Right atrium auricular region (tissue), 2 donors: ENCODE measurements at regions not wholly inside any gene's neighbourhood (a gene's known extent, or its start where the extent isn't known, plus 50 kb on each side); places are given as distances from the start of the nearest gene placed in this dataset.

Experiments used
- DNase-seq: peaks from one replicate; pipeline ENCODE4 v3.0.0-alpha.2; 2019; ENCODE audit warnings: low spot score
- H3K27ac ChIP-seq, 2 donors: fragments of 200-600 bp; sonication (generic); 1 replicate in 1 of 2; 2 replicates in 1 of 2; pipeline ENCODE4 v1.5.1; 2016 to 2019
- H3K27me3 ChIP-seq, 2 donors: fragments of 200-600 bp; sonication (generic); one replicate each; pipeline versions ENCODE4 v1.5.1 to v1.6.0; 2017 to 2019
- H3K36me3 ChIP-seq: fragments of 200-600 bp; sonication (generic); one replicate; pipeline ENCODE4 v1.5.1; 2016
- H3K4me1 ChIP-seq, 2 donors: fragments of 200-600 bp; sonication (generic); one replicate each; pipeline versions ENCODE4 v1.5.1 to v1.6.0; 2017 to 2019
- H3K4me3 ChIP-seq, 2 donors: fragments of 200-600 bp; sonication (generic); 1 replicate in 1 of 2; 2 replicates in 1 of 2; pipeline ENCODE4 v1.5.1; 2017 to 2019; ENCODE audit warnings: mild to moderate bottlenecking in 1 of 2, moderate library complexity in 1 of 2
- H3K9me3 ChIP-seq, 2 donors: fragments of 200-600 bp; sonication (generic); one replicate each; pipeline ENCODE4 v1.5.1; 2019
- TF ChIP-seq, protein P1 (sequence below), 2 donors: fragments of 200-600 bp; sonication (generic); IDR thresholded peaks; one replicate each; pipeline ENCODE4 v1.5.1; 2019; ENCODE audit warnings: antibody characterized with exemption in 2 of 2

DNA sequence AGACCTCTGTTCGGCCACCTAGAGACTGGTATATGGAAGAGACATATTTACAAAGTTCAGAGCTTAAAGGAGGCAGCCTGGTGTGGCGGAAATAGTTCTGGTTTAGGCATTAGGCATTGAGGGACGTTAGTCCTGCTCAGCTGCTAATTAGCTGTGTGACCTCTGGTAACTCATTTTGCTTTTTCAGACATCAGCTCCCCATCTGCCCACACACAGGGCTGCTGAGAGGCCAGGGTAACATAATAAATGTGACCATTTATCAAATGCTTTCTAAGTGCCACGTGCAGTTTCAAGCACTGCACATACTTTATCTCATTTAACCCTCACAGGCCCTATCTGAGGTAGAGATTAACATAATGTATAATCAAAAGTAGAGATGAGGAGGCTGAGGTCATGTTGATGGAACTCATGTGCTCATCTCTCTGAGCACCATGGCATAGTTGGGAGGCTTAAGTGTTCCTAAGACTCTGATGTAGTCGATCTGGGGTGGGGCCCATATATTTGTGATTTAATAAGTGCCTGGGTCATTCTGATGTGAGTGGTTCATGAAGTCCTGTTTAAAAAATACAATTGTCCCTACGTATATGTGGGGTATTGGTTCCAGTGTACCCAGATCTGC, 267.2 kb upstream of the PLXNA2 start:
- Histone ChIP-seq H3K9me3 (no peaks in the 10 kb centered on the region), H3K4me3 (no peak overlapping the region), H3K27ac (no peak overlapping the region), H3K27me3 (no peaks in the 10 kb centered on the region), H3K4me1 (no peaks in the 10 kb centered on the region), H3K36me3 (no peaks in the 10 kb centered on the region)
- TF ChIP-seq, protein P1, sequence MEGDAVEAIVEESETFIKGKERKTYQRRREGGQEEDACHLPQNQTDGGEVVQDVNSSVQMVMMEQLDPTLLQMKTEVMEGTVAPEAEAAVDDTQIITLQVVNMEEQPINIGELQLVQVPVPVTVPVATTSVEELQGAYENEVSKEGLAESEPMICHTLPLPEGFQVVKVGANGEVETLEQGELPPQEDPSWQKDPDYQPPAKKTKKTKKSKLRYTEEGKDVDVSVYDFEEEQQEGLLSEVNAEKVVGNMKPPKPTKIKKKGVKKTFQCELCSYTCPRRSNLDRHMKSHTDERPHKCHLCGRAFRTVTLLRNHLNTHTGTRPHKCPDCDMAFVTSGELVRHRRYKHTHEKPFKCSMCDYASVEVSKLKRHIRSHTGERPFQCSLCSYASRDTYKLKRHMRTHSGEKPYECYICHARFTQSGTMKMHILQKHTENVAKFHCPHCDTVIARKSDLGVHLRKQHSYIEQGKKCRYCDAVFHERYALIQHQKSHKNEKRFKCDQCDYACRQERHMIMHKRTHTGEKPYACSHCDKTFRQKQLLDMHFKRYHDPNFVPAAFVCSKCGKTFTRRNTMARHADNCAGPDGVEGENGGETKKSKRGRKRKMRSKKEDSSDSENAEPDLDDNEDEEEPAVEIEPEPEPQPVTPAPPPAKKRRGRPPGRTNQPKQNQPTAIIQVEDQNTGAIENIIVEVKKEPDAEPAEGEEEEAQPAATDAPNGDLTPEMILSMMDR (IDR thresholded peaks at IDR 0.05), result no peak
- DNase-seq, result no peak

DNA sequence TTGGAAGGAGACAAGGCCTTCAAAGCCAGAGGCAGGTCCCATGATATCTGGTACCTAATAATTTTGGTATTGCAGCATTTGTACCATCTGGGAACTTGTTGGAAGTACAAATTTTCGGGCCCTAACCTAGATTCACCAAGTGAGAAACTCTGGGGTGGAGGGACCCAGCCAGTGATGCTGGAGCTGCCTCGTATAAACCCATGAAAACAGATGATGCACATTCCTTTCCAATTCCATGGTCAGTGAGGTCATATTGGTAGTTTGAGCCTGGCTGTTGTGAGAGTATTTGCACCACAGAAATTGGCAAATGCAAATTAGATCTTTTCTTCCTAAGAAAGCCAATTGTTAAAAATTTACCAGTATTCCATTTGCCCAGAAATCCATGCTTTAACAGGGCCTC, 269.6 kb upstream of the PLXNA2 start:
- DNase-seq, result peak; percentile 21
- Histone ChIP-seq H3K27ac (no peak overlapping the region), H3K27me3 (no peaks in the 10 kb centered on the region), H3K4me3 (no peak overlapping the region), H3K9me3 (no peaks in the 10 kb centered on the region), H3K4me1 (no peaks in the 10 kb centered on the region), H3K36me3 (no peaks in the 10 kb centered on the region)
- TF ChIP-seq, protein P1 (IDR thresholded peaks at IDR 0.05), result no peak

DNA sequence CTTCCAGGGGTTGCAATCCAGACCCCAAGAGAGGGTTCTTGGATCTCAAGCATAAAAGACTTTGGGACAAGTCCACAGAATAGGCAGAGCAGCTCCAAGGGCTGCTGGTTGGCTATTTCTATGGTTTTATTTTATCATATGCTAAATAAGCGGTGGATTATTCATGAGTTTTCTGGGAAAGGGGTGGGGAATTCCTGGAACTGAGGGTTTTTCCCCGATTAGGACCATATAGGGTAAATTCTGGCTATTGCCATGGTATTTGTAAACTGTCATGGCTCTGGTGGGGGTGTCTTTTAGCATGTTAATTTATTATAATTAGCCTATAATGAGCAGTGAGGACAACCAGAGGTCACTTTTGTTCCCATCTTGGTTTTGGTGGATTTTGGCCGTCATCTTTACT, 270.9 kb upstream of the PLXNA2 start:
- Histone ChIP-seq H3K4me1 (no peaks in the 10 kb centered on the region), H3K4me3 (no peak overlapping the region), H3K9me3 (no peaks in the 10 kb centered on the region), H3K27me3 (no peaks in the 10 kb centered on the region), H3K27ac (no peak overlapping the region), H3K36me3 (no peaks in the 10 kb centered on the region)
- no peak for DNase-seq
- TF ChIP-seq, protein P1 (IDR thresholded peaks at IDR 0.05), result no peak

DNA sequence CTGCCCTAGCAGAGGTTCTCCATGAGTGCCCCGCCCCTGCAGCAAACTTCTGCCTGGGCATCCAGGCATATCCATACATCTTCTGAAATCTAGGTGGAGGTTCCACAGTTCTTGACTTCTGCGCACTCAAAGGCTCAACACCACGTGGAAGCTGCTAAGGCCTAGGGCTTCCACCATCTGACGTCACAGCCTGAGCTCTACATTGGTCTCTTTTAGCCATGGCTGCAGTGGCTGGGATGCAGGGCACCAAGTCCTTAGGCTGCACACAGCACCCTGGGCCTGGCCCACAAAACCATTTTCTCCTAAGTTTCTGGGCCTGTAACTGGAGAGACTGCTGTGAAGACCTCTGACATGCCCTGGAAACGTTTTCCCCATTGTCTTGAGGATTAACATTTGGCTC, 272.6 kb upstream of the PLXNA2 start:
- Histone ChIP-seq H3K4me1 (no peaks in the 10 kb centered on the region), H3K4me3 (no peak overlapping the region), H3K9me3 (no peaks in the 10 kb centered on the region), H3K27me3 (no peaks in the 10 kb centered on the region), H3K27ac (no peak overlapping the region), H3K36me3 (no peaks in the 10 kb centered on the region)
- DNase-seq, result peak; percentile 32
- TF ChIP-seq, protein P1 (IDR thresholded peaks at IDR 0.05), result no peak

DNA sequence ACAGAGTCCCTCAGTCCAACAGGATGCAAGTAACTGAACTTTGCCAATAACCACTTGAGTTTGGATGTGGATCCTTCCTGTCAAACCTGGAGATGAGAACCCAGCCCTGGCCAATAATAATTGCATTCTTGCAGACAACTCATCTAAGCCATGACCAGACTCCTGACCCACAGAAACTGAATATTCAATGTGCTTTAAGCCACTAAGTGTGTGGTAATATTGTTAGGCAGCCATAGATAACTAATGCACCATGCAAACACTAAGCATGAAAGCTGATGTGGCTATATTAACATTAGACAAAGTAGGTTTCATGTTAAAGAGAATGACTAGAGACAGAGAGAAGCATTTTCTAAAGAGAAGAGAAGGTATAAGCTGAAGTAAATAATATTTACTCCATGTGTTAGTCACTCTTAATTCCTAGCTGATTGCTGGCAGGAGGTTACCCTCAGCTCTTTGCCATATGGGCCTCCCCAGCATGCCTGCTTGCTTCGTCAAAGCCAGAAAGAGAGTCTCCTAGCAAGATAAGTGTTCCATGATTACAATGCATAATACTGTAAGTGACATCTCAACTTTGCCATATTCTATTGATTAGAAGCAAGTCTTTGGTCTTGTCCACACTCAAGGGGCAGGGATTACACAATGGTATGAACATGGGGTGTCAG, 276.4 kb upstream of the PLXNA2 start:
- Histone ChIP-seq H3K27me3 (no peaks in the 10 kb centered on the region), H3K4me1 (no peaks in the 10 kb centered on the region), H3K36me3 (no peaks in the 10 kb centered on the region), H3K27ac (no peak overlapping the region), H3K9me3 (no peaks in the 10 kb centered on the region), H3K4me3 (no peak overlapping the region)
- DNase-seq, result peak; percentile 30
- TF ChIP-seq, protein P1 (IDR thresholded peaks at IDR 0.05), result no peak

DNA sequence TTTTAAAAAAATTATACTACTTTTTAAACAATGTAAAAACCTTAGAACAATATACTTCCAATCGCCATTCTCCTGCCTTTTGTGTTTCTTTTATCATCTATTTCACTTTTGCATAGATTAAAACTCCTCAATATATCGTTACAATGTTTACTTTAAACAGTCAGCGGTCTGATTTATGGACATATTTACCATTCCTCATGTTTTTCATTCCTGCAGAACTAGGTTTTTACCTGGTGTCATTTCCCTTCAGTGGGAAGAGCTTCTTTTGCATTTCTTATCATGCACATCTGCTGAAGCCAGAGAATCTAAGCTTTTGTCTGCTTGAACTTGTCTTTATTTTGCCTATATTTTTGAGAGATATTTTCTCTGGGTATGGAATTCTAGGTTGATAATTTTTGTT, 277.4 kb upstream of the PLXNA2 start:
- H3K9me3 ChIP-seq, result no peaks in the 10 kb centered on the region
- no peak overlapping the region for H3K27ac ChIP-seq
- no peak overlapping the region for H3K4me3 ChIP-seq
- H3K4me1 ChIP-seq, result no peaks in the 10 kb centered on the region
- DNase-seq, result no peak
- no peaks in the 10 kb centered on the region for H3K36me3 ChIP-seq
- no peaks in the 10 kb centered on the region for H3K27me3 ChIP-seq
- TF ChIP-seq, protein P1 (IDR thresholded peaks at IDR 0.05), result no peak
